Pancreas (tissue), 10 donors: ENCODE measurements at regions not wholly inside any gene's neighbourhood (a gene's known extent, or its start where the extent isn't known, plus 50 kb on each side); places are given as distances from the start of the nearest gene placed in this dataset.

Source experiments
- ATAC-seq, 4 donors: fragments of 200-7000 bp; cut with Tn5 transposase; one replicate each; pipeline versions ENCODE4 v1.8.0 to v1.9.1; 2020; ENCODE audit warnings: mild to moderate bottlenecking in 4 of 4, moderate library complexity in 4 of 4
- DNase-seq, 6 donors: peaks; one replicate each; pipeline ENCODE4 v3.0.0-alpha.2; 2020
- FAIRE-seq: peaks from 2 replicates; lab custom pipeline; 2012; peaks lifted over from hg19 to GRCh38; lab: Jason Lieb, UNC
- H3K27ac ChIP-seq, 4 donors: fragments of 200-600 bp; sonication (generic); 1 replicate in 3 of 4; 2 replicates in 1 of 4; pipeline versions ENCODE4 v1.5.0 to v1.8.0; 2020
- H3K27me3 ChIP-seq, 4 donors: fragments of 200-600 bp; one replicate each; pipeline ENCODE4 v1.8.0; 2021
- H3K36me3 ChIP-seq, 3 donors: fragments of 200-600 bp; sonication (generic) in 1 of 3; one replicate each; pipeline versions ENCODE4 v1.5.0 to v1.8.0; 2020 to 2021
- H3K4me1 ChIP-seq, 3 donors: fragments of 200-600 bp; one replicate each; pipeline ENCODE4 v1.8.0; 2021
- H3K4me3 ChIP-seq, 4 donors: fragments of 200-600 bp; sonication (generic) in 2 of 4; one replicate each; pipeline versions ENCODE4 v1.5.0 to v1.8.0; 2020 to 2021
- H3K9me3 ChIP-seq, 4 donors: fragments of 200-600 bp; one replicate each; pipeline ENCODE4 v1.8.0; 2021
- CTCF ChIP-seq, 4 donors: fragments of 200-600 bp; sonication (generic) in 3 of 4; IDR thresholded peaks; one replicate each; pipeline versions ENCODE4 v1.5.0 to v1.8.0; 2021; ENCODE audit warnings: antibody characterized with exemption in 4 of 4
- whole genome bisulfite sequencing, 2 donors: extraction: QIAGEN DNeasy Blood & Tissue Kit; methylation state at CpG; one replicate each; pipeline ENCODE4 v1.1.7; 2013; 5-methylcytosine and 5-hydroxymethylcytosine counted together
- intact Hi-C, 3 donors: fragments of 100-400 bp; cut with DNase I; formaldehyde crosslinking; loops; one replicate each; pipeline versions ENCODE4 v1.11.1 to v1.14.2; 2022
- donor health status: healthy with polysubstance abuse.
- donor health status: DM: no; HTN: no; CAD: no; lungs with moderate emphysema.
- donor health status: DM: no; HTN: no; CAD: no.
- donor health status: control.
- donor health status: control.
- donor health status: Bipolar disorder and iron deficiency.
- donor health status: DM: yes; HTN: yes; CAD: no.
- donor health status: DM: no; HTN: no; CAD: no.
- donor health status: DM: no; HTN: no; CAD: no.
- donor health status: DM: yes; HTN: yes; CAD: no.

GRCh38 chr7:155363146-155363539 lies 65.5 kb downstream of the INSIG1 start:
- WGBS, 2 donors: 86 to 91% methylated on average over 9 of the region's 9 CpGs
- no peak for ATAC-seq
- no peak for TF ChIP-seq CTCF (IDR thresholded peaks at IDR 0.05)
- Histone ChIP-seq H3K4me1 (no peaks in the 10 kb centered on the region), H3K27me3 (no peaks in the 10 kb centered on the region), H3K9me3 (no peaks in the 10 kb centered on the region), H3K36me3 (no peaks in the 10 kb centered on the region), H3K4me3 (no peak overlapping the region), H3K27ac (no peak overlapping the region)
- intact Hi-C loops: no loop called here
- DNase-seq: peak in 1 of 6 donors; percentile 23
- no peak for FAIRE-seq

GRCh38 chr7:155363852-155364600 lies 66.3 kb downstream of the INSIG1 start:
- intact Hi-C loops: no loop called here
- H3K36me3 ChIP-seq: no peaks in the 10 kb centered on the region
- no peaks in the 10 kb centered on the region for H3K4me1 ChIP-seq
- no peaks in the 10 kb centered on the region for H3K9me3 ChIP-seq
- no peak for TF ChIP-seq CTCF (IDR thresholded peaks at IDR 0.05)
- H3K27me3 ChIP-seq: no peaks in the 10 kb centered on the region
- FAIRE-seq (no peak), ATAC-seq (no peak), DNase-seq (peak in 2 of 6 donors; percentile 12 to 34)
- no peak overlapping the region for H3K4me3 ChIP-seq
- 54 to 65% methylated on average over 20 of the region's 20 CpGs for WGBS, 2 donors
- no peak overlapping the region for H3K27ac ChIP-seq

DNA sequence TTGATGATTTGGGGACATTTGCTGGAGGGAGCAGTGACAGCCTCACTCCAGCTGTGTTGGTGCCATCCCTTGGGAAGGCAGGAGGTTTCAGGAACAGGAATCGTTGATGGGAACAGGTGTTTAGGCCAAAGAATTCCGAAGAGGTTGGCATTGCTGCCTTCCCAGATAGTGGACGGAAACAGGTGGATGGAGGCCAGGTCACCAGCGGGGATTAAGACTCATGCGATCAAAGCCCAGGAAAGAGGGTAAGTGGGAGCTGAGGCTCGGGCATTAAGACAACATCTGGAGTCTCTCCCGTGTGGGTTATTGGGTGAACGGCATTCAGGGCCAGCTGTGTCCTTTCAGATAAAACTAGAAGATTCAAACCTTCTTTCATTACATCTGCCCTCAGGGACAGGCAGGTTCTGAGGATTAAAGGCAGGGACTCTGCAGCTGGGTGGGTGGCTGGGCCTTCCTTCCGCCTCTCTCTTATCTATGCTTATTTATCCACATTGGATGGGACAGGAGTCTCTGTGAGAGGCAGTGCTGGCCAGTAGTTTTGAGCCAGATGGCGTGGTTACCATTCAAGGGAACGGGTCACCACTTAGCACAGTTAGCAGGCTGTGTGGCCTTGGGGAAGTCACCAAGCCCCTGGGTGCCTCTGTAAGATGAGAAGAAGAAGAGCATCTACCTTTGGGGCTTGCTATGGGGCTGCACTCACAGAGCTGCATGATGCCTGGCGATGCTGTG lies 67.6 kb downstream of the INSIG1 start:
- no peaks in the 10 kb centered on the region for H3K27me3 ChIP-seq
- WGBS, 2 donors: 56 to 62% methylated on average over 12 of the region's 12 CpGs
- H3K9me3 ChIP-seq: no peaks in the 10 kb centered on the region
- no peak for ATAC-seq
- TF ChIP-seq CTCF (IDR thresholded peaks at IDR 0.05): no peak
- H3K4me1 ChIP-seq: no peaks in the 10 kb centered on the region
- no peaks in the 10 kb centered on the region for H3K36me3 ChIP-seq
- no peak for FAIRE-seq
- no peak overlapping the region for H3K4me3 ChIP-seq
- intact Hi-C loops: no loop called here
- H3K27ac ChIP-seq: no peak overlapping the region
- peak in 1 of 6 donors; percentile 27 for DNase-seq

DNA sequence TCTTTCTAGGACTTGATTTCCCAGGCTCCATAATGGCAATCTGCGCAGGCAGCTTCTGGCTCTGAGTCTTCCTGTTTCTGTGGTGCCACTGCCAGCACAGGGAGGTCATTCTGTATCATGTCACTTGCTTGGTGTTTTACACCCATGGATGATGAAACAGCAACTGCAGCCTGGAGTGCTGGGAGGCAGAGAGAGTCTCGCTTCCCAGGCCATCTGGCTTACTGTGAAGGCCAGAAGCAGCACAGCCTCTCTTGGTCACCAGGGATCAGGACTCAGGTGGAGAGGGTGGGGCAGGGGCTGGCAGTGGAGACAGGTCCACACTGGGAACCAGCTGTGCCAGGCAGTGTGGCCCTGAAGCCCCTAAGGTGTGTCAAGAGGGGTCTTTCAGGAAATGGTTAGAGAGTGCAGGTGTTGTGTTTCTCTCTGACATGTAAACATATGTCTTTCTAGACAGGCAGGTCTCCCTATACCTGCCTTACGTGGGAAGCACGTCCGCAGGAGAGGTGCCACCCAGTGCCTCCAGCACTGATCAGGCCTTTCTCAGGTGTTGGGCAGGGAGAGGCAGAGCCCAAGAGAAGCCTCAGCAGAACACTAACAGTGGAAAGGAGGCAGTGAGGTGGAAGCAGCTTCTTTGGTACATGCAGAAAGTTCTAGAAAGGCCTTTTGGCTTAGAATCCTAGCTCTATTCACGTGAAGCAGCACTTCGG lies 71.4 kb downstream of the INSIG1 start:
- H3K27me3 ChIP-seq: peaks cover 0 to 33% (median 11%) of the 10 kb centered on the region in 4 donors

More for the DNA sequence above, 71.4 kb downstream of the INSIG1 start:
- Histone ChIP-seq H3K36me3 (no peaks in the 10 kb centered on the region), H3K27ac (no peak overlapping the region), H3K4me3 (no peak overlapping the region), H3K4me1 (peaks cover 4 to 13% (median 10%) of the 10 kb centered on the region in 3 donors), H3K9me3 (no peaks in the 10 kb centered on the region)
- TF ChIP-seq CTCF (IDR thresholded peaks at IDR 0.05): no peak
- 92 to 94% methylated on average over 7 of the region's 7 CpGs for WGBS, 2 donors
- ATAC-seq (no peak), FAIRE-seq (no peak), DNase-seq (peak in 1 of 6 donors; percentile 53)
- intact Hi-C loops: no loop called here
